ENCODE measurements at regions not wholly inside any gene's neighbourhood (a gene's known extent, or its start where the extent isn't known, plus 50 kb on each side); places are given as distances from the start of the nearest gene placed in this dataset.

GRCh38 chr6:74713941-74714340, 491.9 kb downstream of the COL12A1 start:
- H3K4me2 ChIP-seq (ENCODE audit: low read length) = no peak overlapping the region
- H3K36me3 ChIP-seq (ENCODE audit: insufficient read depth, low read length) = no peaks in the 10 kb centered on the region
- no peak overlapping the region for H3K27ac ChIP-seq (ENCODE audit: low read length)

GRCh38 chr6:74705451-74705850, 500.4 kb downstream of the COL12A1 start:
- Histone ChIP-seq H3K27me3 (ENCODE audit: insufficient read depth, low read depth, low read length) (no peaks in the 10 kb centered on the region), H3F3A (ENCODE audit: insufficient read depth, low read length, poor library complexity, severe bottlenecking) (no peaks in the 10 kb centered on the region), H3K79me2 (replicated peaks; ENCODE audit: insufficient read depth, low read length) (no peaks in the 10 kb centered on the region), H2AFZ (ENCODE audit: low read depth, low read length) (no peak overlapping the region), H3K9ac (ENCODE audit: low read length) (no peak overlapping the region), H3K27ac (ENCODE audit: low read length) (no peak overlapping the region), H3K36me3 (ENCODE audit: insufficient read depth, low read length) (no peaks in the 10 kb centered on the region), H3K9me2 (ENCODE audit: insufficient read depth, low read length) (no peaks in the 10 kb centered on the region), H3K4me3 (ENCODE audit: low read length) (no peak overlapping the region), H3K4me2 (ENCODE audit: low read length) (no peak overlapping the region), H3K9me3 (ENCODE audit: low read length) (no peaks in the 10 kb centered on the region), H4K20me1 (ENCODE audit: insufficient read depth) (no peaks in the 10 kb centered on the region)
- TF ChIP-seq RAD21 (conservative IDR thresholded peaks at IDR 0.05) = no peak
- no peak for TF ChIP-seq EZH2 (IDR thresholded peaks at IDR 0.05; ENCODE audit: borderline replicate concordance, insufficient read depth, low read length, poor library complexity, severe bottlenecking)
- no peak for TF ChIP-seq EP300 (conservative IDR thresholded peaks at IDR 0.05; ENCODE audit: poor library complexity, severe bottlenecking)
- no peak for TF ChIP-seq CTCF (IDR thresholded peaks at IDR 0.05; ENCODE audit: poor library complexity, severe bottlenecking)
- no peak for TF ChIP-seq MXI1 (conservative IDR thresholded peaks at IDR 0.05; ENCODE audit: poor library complexity, severe bottlenecking)
- no peak for TF ChIP-seq SMC3 (conservative IDR thresholded peaks at IDR 0.05; ENCODE audit: poor library complexity)
- TF ChIP-seq POLR2AphosphoS5 (IDR thresholded peaks at IDR 0.05) = no peak
- no peak for TF ChIP-seq TAF1 (IDR thresholded peaks at IDR 0.05; ENCODE audit: low read depth)

More at GRCh38 chr6:74713941-74714340, 491.9 kb downstream of the COL12A1 start:
- Histone ChIP-seq H2AFZ (ENCODE audit: low read depth, low read length) (no peak overlapping the region), H3K27me3 (ENCODE audit: insufficient read depth, low read depth, low read length) (no peaks in the 10 kb centered on the region), H3K9ac (ENCODE audit: low read length) (no peak overlapping the region), H3K9me3 (ENCODE audit: low read length) (no peaks in the 10 kb centered on the region), H4K20me1 (ENCODE audit: insufficient read depth) (no peaks in the 10 kb centered on the region), H3K9me2 (ENCODE audit: insufficient read depth, low read length) (no peaks in the 10 kb centered on the region), H3K79me2 (replicated peaks; ENCODE audit: insufficient read depth, low read length) (no peaks in the 10 kb centered on the region), H3F3A (ENCODE audit: insufficient read depth, low read length, poor library complexity, severe bottlenecking) (no peaks in the 10 kb centered on the region), H3K4me3 (ENCODE audit: low read length) (no peak overlapping the region)
- TF ChIP-seq MXI1 (conservative IDR thresholded peaks at IDR 0.05; ENCODE audit: poor library complexity, severe bottlenecking) (no peak), POLR2AphosphoS5 (IDR thresholded peaks at IDR 0.05) (no peak), RAD21 (conservative IDR thresholded peaks at IDR 0.05) (no peak), REST (IDR thresholded peaks at IDR 0.05; ENCODE audit: borderline replicate concordance) (no peak), CTCF (IDR thresholded peaks at IDR 0.05; ENCODE audit: poor library complexity, severe bottlenecking) (no peak), EZH2 (IDR thresholded peaks at IDR 0.05; ENCODE audit: borderline replicate concordance, insufficient read depth, low read length, poor library complexity, severe bottlenecking) (no peak), TAF1 (IDR thresholded peaks at IDR 0.05; ENCODE audit: low read depth) (no peak), SMC3 (conservative IDR thresholded peaks at IDR 0.05; ENCODE audit: poor library complexity) (no peak), EP300 (conservative IDR thresholded peaks at IDR 0.05; ENCODE audit: poor library complexity, severe bottlenecking) (no peak)

Measured in neural cell (in vitro differentiated cells).